OCI-LY7 (cell line): ENCODE measurements at regions not wholly inside any gene's neighbourhood (a gene's known extent, or its start where the extent isn't known, plus 50 kb on each side); places are given as distances from the start of the nearest gene placed in this dataset.

Experiments used
- BruUV-seq: library from RNA; stranded (reverse); fragments of 400-500 nt; replicated peaks from 2 replicates; lab custom pipeline; 2021; lab: Mats Ljungman, UMichigan
- CTCF ChIA-PET: fragments of 300-600 bp; sonication (Branson Sonifier 250); formaldehyde crosslinking; loops from one replicate; lab custom pipeline; 2022; ENCODE audit warnings: antibody characterized with exemption; ENCODE audit not compliant: unreplicated experiment; lab: Charles Lee
- POLR2A ChIA-PET: fragments of 300-600 bp; sonication (Branson Sonifier 250); formaldehyde crosslinking; loops from one replicate; lab custom pipeline; 2022; ENCODE audit warnings: antibody characterized with exemption; lab: Charles Lee
- DNase-seq: peaks from one replicate; pipeline ENCODE4 v3.0.0-alpha.2; 2015; ENCODE audit warnings: low spot score
- H2AFZ ChIP-seq: fragments of 200-600 bp; sonication (generic), shearing (Covaris generic); 2 replicates; pipeline ENCODE4 v1.6.1; 2014; ENCODE audit warnings: mild to moderate bottlenecking, antibody characterized with exemption, low read length, moderate library complexity
- H3K27ac ChIP-seq: fragments of 200-600 bp; sonication (generic); 2 replicates; pipeline ENCODE4 v1.5.1; 2014; ENCODE audit warnings: mixed run types, low read depth, mild to moderate bottlenecking, moderate library complexity, low read length, inconsistent platforms; ENCODE audit not compliant: poor library complexity, severe bottlenecking
- H3K36me3 ChIP-seq: fragments of 200-600 bp; sonication (generic); 2 replicates; pipeline ENCODE4 v1.6.1; 2014; ENCODE audit warnings: mild to moderate bottlenecking, antibody characterized with exemption, low read length, moderate library complexity, mixed read lengths; ENCODE audit not compliant: insufficient read depth
- H3K4me1 ChIP-seq: fragments of 200-600 bp; sonication (generic); 2 replicates; pipeline ENCODE4 v1.5.1; 2014; ENCODE audit warnings: mild to moderate bottlenecking, low read length; ENCODE audit not compliant: insufficient read depth, poor library complexity, severe bottlenecking
- H3K4me2 ChIP-seq: fragments of 200-600 bp; sonication (generic); 2 replicates; pipeline ENCODE4 v1.6.1; 2014; ENCODE audit warnings: mild to moderate bottlenecking, low read length
- H3K4me3 ChIP-seq: fragments of 200-600 bp; sonication (generic); 2 replicates; pipeline ENCODE4 v1.5.1; 2014; ENCODE audit warnings: mild to moderate bottlenecking, low read depth, low read length; ENCODE audit not compliant: poor library complexity, severe bottlenecking
- H3K79me2 ChIP-seq: fragments of 200-600 bp; sonication (generic); 2 replicates; pipeline ENCODE4 v1.6.1; 2016; ENCODE audit warnings: low read depth, mild to moderate bottlenecking, low read length, moderate library complexity, mixed read lengths; ENCODE audit not compliant: insufficient read depth
- H3K9me2 ChIP-seq: fragments of 200-600 bp; sonication (generic); 2 replicates; pipeline ENCODE4 v1.6.1; 2016; ENCODE audit warnings: mild to moderate bottlenecking, low read length, mixed read lengths; ENCODE audit not compliant: insufficient read depth
- H3K9me3 ChIP-seq: fragments of 200-600 bp; sonication (generic); 2 replicates; pipeline ENCODE4 v1.6.1; 2014; ENCODE audit warnings: mild to moderate bottlenecking, mixed run types, low read length, mixed read lengths
- H4K20me1 ChIP-seq: fragments of 200-600 bp; sonication (generic); 2 replicates; pipeline ENCODE4 v1.6.1; 2014; ENCODE audit warnings: mild to moderate bottlenecking, antibody characterized with exemption, low read length, moderate library complexity, mixed read lengths; ENCODE audit not compliant: insufficient read depth
- CTCF ChIP-seq: fragments of 200-600 bp; sonication (generic); conservative IDR thresholded peaks from 2 replicates; pipeline ENCODE4 v1.5.1; 2014; ENCODE audit warnings: mild to moderate bottlenecking, antibody characterized with exemption, low read length, moderate library complexity, mixed read lengths
- EZH2phosphoT487 ChIP-seq: fragments of 200-600 bp; sonication (generic); IDR thresholded peaks from 2 replicates; pipeline ENCODE4 v1.6.1; 2018; ENCODE audit warnings: low read depth, borderline replicate concordance, mild to moderate bottlenecking, mixed run types, antibody characterized with exemption, low read length, moderate library complexity, mixed read lengths
- intact Hi-C: fragments of 100-400 bp; cut with micrococcal nuclease; formaldehyde crosslinking; loops from one replicate; pipeline ENCODE4 v1.10.0; 2022; ENCODE audit not compliant: unreplicated experiment

- no peak overlapping the region for H2AFZ ChIP-seq
- H3K9me3 ChIP-seq, result no peaks in the 10 kb centered on the region
- no peaks in the 10 kb centered on the region for H4K20me1 ChIP-seq
- no peak overlapping the region for H3K27ac ChIP-seq
- H3K4me2 ChIP-seq, result no peak overlapping the region
- intact Hi-C loops, result no loop called here
- no peak for TF ChIP-seq CTCF
- no peak for TF ChIP-seq EZH2phosphoT487
- no peak for DNase-seq
- no peaks in the 10 kb centered on the region for H3K4me1 ChIP-seq
- no TSS peak for BruUV-seq
- no peaks in the 10 kb centered on the region for H3K9me2 ChIP-seq
- no peak overlapping the region for H3K4me3 ChIP-seq
- H3K79me2 ChIP-seq, result no peaks in the 10 kb centered on the region
- no peaks in the 10 kb centered on the region for H3K36me3 ChIP-seq
- ChIA-PET CTCF (no interaction called here), POLR2A (no interaction called here)
Observed at GRCh38 chrX:530726-531610, 99.6 kb upstream of the SHOX start.

DNA sequence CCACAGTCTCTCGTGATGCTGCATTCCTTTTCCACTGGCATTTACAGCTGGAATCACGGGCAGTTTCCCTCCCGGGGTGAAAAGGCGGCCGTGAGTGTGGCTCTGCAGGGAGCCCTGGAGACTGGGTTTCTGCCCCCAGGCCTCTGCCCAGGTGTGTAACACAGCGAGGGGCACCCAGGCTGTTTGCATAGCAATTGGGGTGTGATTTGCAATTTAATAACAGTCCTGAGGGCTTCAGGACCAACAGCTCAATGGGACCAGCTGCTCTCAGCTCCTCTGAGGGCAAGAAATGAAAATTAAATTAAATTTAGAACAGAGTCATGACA is 99.0 kb upstream of the SHOX start:
- Histone ChIP-seq H2AFZ (no peak overlapping the region), H3K9me2 (no peaks in the 10 kb centered on the region), H3K79me2 (no peaks in the 10 kb centered on the region), H3K27ac (no peak overlapping the region), H4K20me1 (no peaks in the 10 kb centered on the region), H3K4me3 (no peak overlapping the region), H3K36me3 (no peaks in the 10 kb centered on the region), H3K4me1 (no peaks in the 10 kb centered on the region), H3K4me2 (no peak overlapping the region), H3K9me3 (no peaks in the 10 kb centered on the region)
- DNase-seq, result no peak
- intact Hi-C loops, result no loop called here
- POLR2A ChIA-PET, result no interaction called here
- TF ChIP-seq EZH2phosphoT487 (no peak), CTCF (no peak)
- BruUV-seq, result no TSS peak
- CTCF ChIA-PET, result no interaction called here

DNA sequence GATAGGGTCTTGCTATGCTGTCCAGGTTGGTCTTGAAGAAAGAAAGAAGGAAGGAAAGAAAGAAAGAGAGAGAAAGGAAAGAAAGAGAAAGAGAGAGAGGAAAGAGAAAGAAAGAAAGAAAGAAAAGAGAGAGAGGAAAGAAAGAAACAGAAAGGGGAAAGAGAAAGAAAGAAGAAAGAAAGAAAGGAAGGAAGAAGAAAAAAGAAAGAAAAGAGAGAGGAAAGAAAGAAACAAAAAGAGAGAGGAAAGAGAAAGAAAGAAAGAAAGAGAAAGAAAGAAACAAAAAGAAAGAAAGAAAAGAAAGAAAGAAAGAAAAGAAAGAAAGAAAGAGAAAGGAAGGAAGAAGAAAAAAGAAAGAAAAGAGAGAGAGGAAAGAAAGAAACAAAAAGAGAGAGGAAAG is 95.8 kb upstream of the SHOX start:
- TF ChIP-seq EZH2phosphoT487, result no peak
- no peak for TF ChIP-seq CTCF
- Histone ChIP-seq H3K4me1 (no peaks in the 10 kb centered on the region), H3K4me2 (no peak overlapping the region), H3K9me2 (no peaks in the 10 kb centered on the region), H3K4me3 (no peak overlapping the region), H3K36me3 (no peaks in the 10 kb centered on the region), H4K20me1 (no peaks in the 10 kb centered on the region), H3K27ac (no peak overlapping the region), H3K9me3 (no peaks in the 10 kb centered on the region), H3K79me2 (no peaks in the 10 kb centered on the region), H2AFZ (no peak overlapping the region)
- intact Hi-C loops, result no loop called here
- CTCF ChIA-PET, result no interaction called here
- POLR2A ChIA-PET, result no interaction called here
- DNase-seq, result no peak
- BruUV-seq, result no TSS peak
